AG10803 (cell line): ENCODE measurements at regions not wholly inside any gene's neighbourhood (a gene's known extent, or its start where the extent isn't known, plus 50 kb on each side); places are given as distances from the start of the nearest gene placed in this dataset.

Experiments used
- DNase-seq: peaks from one replicate; pipeline ENCODE4 v3.0.0; 2010; ENCODE audit warnings: low read depth
- H3K4me3 ChIP-seq: 2 replicates; pipeline ENCODE4 v1.5.1; 2011; ENCODE audit warnings: mild to moderate bottlenecking, low read length, control low read depth
- TF ChIP-seq, protein P1 (sequence below): conservative IDR thresholded peaks from 2 replicates; pipeline ENCODE4 v1.5.1; 2011; ENCODE audit warnings: mild to moderate bottlenecking, low read length, control low read depth, inconsistent platforms

DNA sequence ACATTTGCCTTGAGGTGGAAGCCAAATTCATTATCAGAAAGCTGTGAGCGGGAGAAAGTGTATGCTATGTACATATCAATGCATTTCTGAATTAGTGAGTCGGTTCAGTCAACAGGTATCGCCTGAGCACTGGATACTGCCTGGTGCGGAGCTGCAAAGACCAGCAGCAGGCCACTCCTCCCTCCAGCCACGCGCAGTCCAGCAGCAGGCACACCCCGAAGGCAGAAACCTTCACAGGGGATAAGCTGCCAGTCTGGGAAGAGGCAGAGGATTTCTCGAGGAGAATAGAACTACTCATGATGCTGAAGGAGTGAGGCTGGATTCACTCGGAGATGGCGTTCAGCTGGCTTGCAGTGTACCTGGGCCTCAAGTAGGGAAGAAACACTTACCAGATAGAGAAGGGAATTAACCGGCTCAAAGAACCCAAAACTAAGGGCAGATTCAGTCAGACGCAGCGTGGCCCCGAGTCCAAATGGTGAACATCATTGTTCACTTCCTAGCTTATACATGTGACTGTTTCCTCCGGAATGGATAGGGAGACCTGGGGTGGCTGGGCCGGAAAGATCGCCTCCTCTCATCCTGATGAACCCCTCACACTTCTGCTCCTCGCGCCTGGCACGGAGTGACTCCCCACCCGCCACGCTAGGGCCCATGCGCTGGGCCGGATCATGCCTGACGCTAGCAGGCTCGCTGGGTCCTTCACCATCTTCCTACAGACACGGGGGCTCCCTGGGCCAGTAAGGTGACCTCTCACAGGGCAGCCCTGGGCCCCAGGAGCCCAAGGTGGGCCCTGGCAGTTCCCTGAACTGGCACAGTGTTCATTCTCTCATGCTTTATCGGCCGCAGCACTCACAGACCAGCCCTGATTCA, 78.1 kb upstream of the SPATA31C2 start:
- TF ChIP-seq, protein P1, sequence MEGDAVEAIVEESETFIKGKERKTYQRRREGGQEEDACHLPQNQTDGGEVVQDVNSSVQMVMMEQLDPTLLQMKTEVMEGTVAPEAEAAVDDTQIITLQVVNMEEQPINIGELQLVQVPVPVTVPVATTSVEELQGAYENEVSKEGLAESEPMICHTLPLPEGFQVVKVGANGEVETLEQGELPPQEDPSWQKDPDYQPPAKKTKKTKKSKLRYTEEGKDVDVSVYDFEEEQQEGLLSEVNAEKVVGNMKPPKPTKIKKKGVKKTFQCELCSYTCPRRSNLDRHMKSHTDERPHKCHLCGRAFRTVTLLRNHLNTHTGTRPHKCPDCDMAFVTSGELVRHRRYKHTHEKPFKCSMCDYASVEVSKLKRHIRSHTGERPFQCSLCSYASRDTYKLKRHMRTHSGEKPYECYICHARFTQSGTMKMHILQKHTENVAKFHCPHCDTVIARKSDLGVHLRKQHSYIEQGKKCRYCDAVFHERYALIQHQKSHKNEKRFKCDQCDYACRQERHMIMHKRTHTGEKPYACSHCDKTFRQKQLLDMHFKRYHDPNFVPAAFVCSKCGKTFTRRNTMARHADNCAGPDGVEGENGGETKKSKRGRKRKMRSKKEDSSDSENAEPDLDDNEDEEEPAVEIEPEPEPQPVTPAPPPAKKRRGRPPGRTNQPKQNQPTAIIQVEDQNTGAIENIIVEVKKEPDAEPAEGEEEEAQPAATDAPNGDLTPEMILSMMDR: no peak
- DNase-seq: no peak
- H3K4me3 ChIP-seq: no peak overlapping the region

DNA sequence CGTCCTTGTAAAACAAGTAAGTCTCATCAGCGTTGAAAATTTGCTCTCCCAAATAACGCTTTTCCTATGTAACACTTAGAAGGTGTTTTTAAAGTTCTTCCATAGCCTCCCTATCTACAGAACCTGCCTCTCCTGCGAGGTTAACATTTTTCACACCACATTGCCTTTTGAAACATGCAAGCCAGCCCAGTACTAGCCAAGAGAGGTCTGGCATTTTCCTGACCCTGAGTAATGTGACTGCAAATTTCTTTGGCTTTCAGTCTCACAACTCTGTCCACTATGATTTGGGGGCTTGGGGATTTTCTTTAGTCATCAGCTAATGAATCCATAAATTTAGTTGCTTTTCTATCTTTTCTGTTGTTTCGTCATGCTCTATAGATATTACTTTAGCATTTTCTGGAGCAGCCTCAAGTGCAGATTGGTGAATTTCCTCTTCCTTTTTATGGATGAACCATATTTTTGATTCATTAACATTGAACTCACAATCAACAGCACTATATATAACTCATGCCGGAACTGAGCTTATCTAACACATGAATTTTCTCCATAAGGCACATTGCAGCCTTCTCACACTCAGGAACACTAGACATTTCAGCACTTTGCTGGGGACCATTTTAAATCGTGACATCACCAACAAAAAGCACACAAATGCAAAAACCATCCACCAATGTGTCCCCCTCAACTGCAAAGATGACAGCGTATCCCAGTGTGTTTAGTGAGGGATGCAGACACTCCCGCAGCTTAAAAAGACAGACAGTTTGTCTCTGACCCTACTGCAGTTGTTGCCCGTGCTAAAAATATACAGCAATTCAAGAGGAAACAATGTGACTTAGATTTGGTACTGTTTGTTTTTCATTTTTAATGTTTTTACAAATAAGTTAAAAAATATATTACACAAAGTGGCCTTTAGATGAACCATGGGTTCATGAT, 77.2 kb upstream of the SPATA31C2 start:
- H3K4me3 ChIP-seq: no peak overlapping the region
- TF ChIP-seq, protein P1: no peak
- no peak for DNase-seq

GRCh38 chr9:88202321-88202720, 64.0 kb upstream of the SPATA31C2 start:
- no peak overlapping the region for H3K4me3 ChIP-seq
- TF ChIP-seq, protein P1: no peak
- DNase-seq: no peak

DNA sequence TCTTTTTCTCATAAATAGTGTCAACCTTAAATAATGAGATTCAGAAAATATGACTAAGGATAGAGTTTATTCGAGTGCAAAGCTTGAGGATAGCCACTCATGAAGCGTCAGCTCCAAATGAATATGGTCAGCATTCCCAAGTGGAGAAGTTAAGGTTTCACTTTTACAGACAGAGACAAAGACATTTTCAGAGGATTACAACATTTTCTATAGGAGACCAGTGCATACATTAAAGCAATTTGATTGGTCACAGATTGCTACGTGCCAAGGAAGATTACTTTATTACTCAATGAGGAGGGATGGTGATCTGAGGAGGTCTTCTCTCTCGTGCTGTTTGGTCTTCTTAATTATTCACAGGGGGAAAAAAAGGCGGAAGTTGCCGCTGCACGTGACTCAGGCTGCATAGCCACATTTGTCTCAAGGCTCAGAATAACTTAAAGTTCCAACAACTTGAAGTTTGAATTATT, 60.1 kb upstream of the SPATA31C2 start:
- H3K4me3 ChIP-seq: peak overlapping the region; percentile 53

DNA sequence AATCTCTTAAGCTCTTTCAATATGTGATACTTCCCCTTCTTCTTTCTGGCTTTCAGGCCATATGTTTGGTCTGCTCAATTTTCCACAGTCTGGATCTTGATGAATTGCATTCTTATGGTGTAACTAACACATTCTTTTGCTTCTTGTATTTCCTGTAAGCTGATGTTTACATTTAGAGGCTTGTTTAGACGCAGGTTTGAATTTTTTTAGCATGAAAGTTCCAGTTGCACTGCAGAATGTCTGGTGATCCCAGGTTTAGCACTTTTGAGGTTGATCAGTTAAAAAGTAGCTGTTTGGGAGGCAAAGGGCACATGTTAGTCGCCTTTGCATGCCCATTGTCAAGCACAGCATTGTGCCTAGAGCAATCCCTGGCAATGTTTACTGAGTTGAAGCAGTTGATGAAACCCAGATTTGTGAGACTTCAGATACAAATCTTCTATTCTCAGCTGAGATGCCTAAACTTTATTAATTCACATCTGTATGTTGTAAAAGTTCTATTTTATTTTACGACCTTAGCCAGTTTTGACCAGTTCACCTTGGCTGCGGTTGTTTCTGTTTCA, 59.6 kb upstream of the SPATA31C2 start:
- TF ChIP-seq, protein P1: no peak
- peak overlapping the region; percentile 53 for H3K4me3 ChIP-seq
- DNase-seq: peak; percentile 99

More for the DNA sequence above, 60.1 kb upstream of the SPATA31C2 start:
- TF ChIP-seq, protein P1: no peak
- no peak for DNase-seq

- peak; percentile 93 for DNase-seq
- TF ChIP-seq, protein P1: no peak
- no peak overlapping the region for H3K4me3 ChIP-seq
These were observed 58.7 kb upstream of the SPATA31C2 start for GRCh38 chr9:88197016-88197415.
